ENCODE measurements at regions not wholly inside any gene's neighbourhood (a gene's known extent, or its start where the extent isn't known, plus 50 kb on each side); places are given as distances from the start of the nearest gene placed in this dataset.

- TF ChIP-seq, protein P1, sequence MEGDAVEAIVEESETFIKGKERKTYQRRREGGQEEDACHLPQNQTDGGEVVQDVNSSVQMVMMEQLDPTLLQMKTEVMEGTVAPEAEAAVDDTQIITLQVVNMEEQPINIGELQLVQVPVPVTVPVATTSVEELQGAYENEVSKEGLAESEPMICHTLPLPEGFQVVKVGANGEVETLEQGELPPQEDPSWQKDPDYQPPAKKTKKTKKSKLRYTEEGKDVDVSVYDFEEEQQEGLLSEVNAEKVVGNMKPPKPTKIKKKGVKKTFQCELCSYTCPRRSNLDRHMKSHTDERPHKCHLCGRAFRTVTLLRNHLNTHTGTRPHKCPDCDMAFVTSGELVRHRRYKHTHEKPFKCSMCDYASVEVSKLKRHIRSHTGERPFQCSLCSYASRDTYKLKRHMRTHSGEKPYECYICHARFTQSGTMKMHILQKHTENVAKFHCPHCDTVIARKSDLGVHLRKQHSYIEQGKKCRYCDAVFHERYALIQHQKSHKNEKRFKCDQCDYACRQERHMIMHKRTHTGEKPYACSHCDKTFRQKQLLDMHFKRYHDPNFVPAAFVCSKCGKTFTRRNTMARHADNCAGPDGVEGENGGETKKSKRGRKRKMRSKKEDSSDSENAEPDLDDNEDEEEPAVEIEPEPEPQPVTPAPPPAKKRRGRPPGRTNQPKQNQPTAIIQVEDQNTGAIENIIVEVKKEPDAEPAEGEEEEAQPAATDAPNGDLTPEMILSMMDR (IDR thresholded peaks at IDR 0.05) = no peak
- TF ChIP-seq POLR2AphosphoS5 (IDR thresholded peaks at IDR 0.05) (no peak), POLR2A (IDR thresholded peaks at IDR 0.05) (no peak)
Measured at GRCh38 chr2:185891403-185891802, 152.8 kb downstream of the FSIP2 start.

Measured in prostate gland (tissue), 2 donors.